AG10803 (cell line): ENCODE measurements at regions not wholly inside any gene's neighbourhood (a gene's known extent, or its start where the extent isn't known, plus 50 kb on each side); places are given as distances from the start of the nearest gene placed in this dataset.
"Not testable (repeated sequence)": the region's sequence is repeated elsewhere in the genome, so short reads cannot be mapped to it uniquely, and the experiment has no call there.

Source experiments
- DNase-seq: peaks from one replicate; pipeline ENCODE4 v3.0.0; 2010; ENCODE audit warnings: low read depth
- H3K4me3 ChIP-seq: 2 replicates; pipeline ENCODE4 v1.5.1; 2011; ENCODE audit warnings: mild to moderate bottlenecking, low read length, control low read depth
- CTCF ChIP-seq: conservative IDR thresholded peaks from 2 replicates; pipeline ENCODE4 v1.5.1; 2011; ENCODE audit warnings: mild to moderate bottlenecking, low read length, control low read depth, inconsistent platforms

GRCh38 chr7:93707249-93707648, 132.7 kb upstream of the CALCR start:
- no peak for DNase-seq
- H3K4me3 ChIP-seq = no peak overlapping the region
- TF ChIP-seq CTCF = no peak

GRCh38 chr7:93706162-93706561, 131.6 kb upstream of the CALCR start:
- not testable (repeated sequence) for DNase-seq, H3K4me3 ChIP-seq

GRCh38 chr7:93704217-93704616, 129.7 kb upstream of the CALCR start:
- TF ChIP-seq CTCF = no peak
- no peak for DNase-seq
- no peak overlapping the region for H3K4me3 ChIP-seq

GRCh38 chr7:93697901-93698300, 123.4 kb upstream of the CALCR start:
- DNase-seq = no peak
- no peak for TF ChIP-seq CTCF
- H3K4me3 ChIP-seq = no peak overlapping the region

- no peak for DNase-seq
- no peak for TF ChIP-seq CTCF
Observed at GRCh38 chr7:93693796-93694195, 119.3 kb upstream of the CALCR start.

GRCh38 chr7:93690021-93690420, 115.5 kb upstream of the CALCR start:
- TF ChIP-seq CTCF = no peak
- DNase-seq = no peak
- H3K4me3 ChIP-seq = no peak overlapping the region

More at GRCh38 chr7:93693796-93694195, 119.3 kb upstream of the CALCR start:
- no peak overlapping the region for H3K4me3 ChIP-seq

- DNase-seq = no peak
- no peak overlapping the region for H3K4me3 ChIP-seq
- TF ChIP-seq CTCF = no peak
Observed at GRCh38 chr7:93678185-93678584, 103.7 kb upstream of the CALCR start.
